Astrocyte (in vitro differentiated cells and primary cell): ENCODE measurements at regions not wholly inside any gene's neighbourhood (a gene's known extent, or its start where the extent isn't known, plus 50 kb on each side); places are given as distances from the start of the nearest gene placed in this dataset.

Experiments used
- DNase-seq: peaks from one replicate; pipeline ENCODE4 v3.0.0-alpha.2; 2010; ENCODE audit warnings: low read depth
- FAIRE-seq: peaks from 2 replicates; lab custom pipeline; 2011; peaks lifted over from hg19 to GRCh38; lab: Jason Lieb, UNC
- H2AFZ ChIP-seq: 2 replicates; pipeline ENCODE4 v1.6.0; 2012; ENCODE audit warnings: low read depth, low read length, inconsistent platforms
- H3K27ac ChIP-seq: 2 replicates; pipeline ENCODE4 v1.5.1; 2011; ENCODE audit warnings: low read depth, low read length, inconsistent platforms
- H3K27me3 ChIP-seq: 2 replicates; pipeline ENCODE4 v1.6.0; 2011; ENCODE audit warnings: low read length, inconsistent platforms; ENCODE audit not compliant: insufficient read depth
- H3K36me3 ChIP-seq: 2 replicates; pipeline ENCODE4 v1.5.1; 2011; ENCODE audit warnings: low read length, inconsistent platforms; ENCODE audit not compliant: insufficient read depth
- H3K4me1 ChIP-seq: 2 replicates; pipeline ENCODE4 v1.5.1; 2011; ENCODE audit warnings: low read length, inconsistent platforms; ENCODE audit not compliant: insufficient read depth
- H3K4me2 ChIP-seq: 2 replicates; pipeline ENCODE4 v1.6.0; 2012; ENCODE audit warnings: low read length, inconsistent platforms
- H3K4me3 ChIP-seq: 2 replicates; pipeline ENCODE4 v1.5.1; 2011; ENCODE audit warnings: low read depth, mild to moderate bottlenecking, low read length, inconsistent platforms; ENCODE audit not compliant: insufficient read depth
- H3K79me2 ChIP-seq: 2 replicates; pipeline ENCODE4 v1.6.0; 2012; ENCODE audit warnings: mild to moderate bottlenecking, low read length, inconsistent platforms; ENCODE audit not compliant: insufficient read depth
- H3K9ac ChIP-seq: 2 replicates; pipeline ENCODE4 v1.6.0; 2012; ENCODE audit warnings: mild to moderate bottlenecking, low read length, inconsistent platforms
- H3K9me3 ChIP-seq: 2 replicates; pipeline ENCODE4 v1.5.1; 2012; ENCODE audit warnings: low read depth, mild to moderate bottlenecking, low read length, inconsistent platforms; ENCODE audit not compliant: insufficient read depth
- H4K20me1 ChIP-seq: 2 replicates; pipeline ENCODE4 v1.6.0; 2012; ENCODE audit warnings: low read length, inconsistent platforms; ENCODE audit not compliant: insufficient read depth
- H3K27ac Mint-ChIP-seq: one replicate; pipeline ENCODE4 v1.8.0; 2021; ENCODE audit warnings: mild to moderate bottlenecking, mixed read lengths; ENCODE audit not compliant: unreplicated experiment
- H3K27me3 Mint-ChIP-seq: one replicate; pipeline ENCODE4 v1.8.0; 2021; ENCODE audit warnings: low read depth, mixed read lengths; ENCODE audit not compliant: unreplicated experiment
- H3K36me3 Mint-ChIP-seq: one replicate; pipeline ENCODE4 v1.8.0; 2021; ENCODE audit warnings: low read depth, mixed read lengths; ENCODE audit not compliant: unreplicated experiment
- H3K4me1 Mint-ChIP-seq: one replicate; pipeline ENCODE4 v1.8.0; 2021; ENCODE audit warnings: low read depth, mixed read lengths; ENCODE audit not compliant: unreplicated experiment
- H3K4me3 Mint-ChIP-seq: one replicate; pipeline ENCODE4 v1.8.0; 2021; ENCODE audit warnings: mild to moderate bottlenecking, moderate library complexity, mixed read lengths; ENCODE audit not compliant: unreplicated experiment
- H3K9me3 Mint-ChIP-seq: one replicate; pipeline ENCODE4 v1.8.0; 2021; ENCODE audit warnings: mild to moderate bottlenecking, mixed read lengths; ENCODE audit not compliant: unreplicated experiment
- CTCF ChIP-seq: IDR thresholded peaks from 2 replicates; pipeline ENCODE4 v1.5.1; 2011; ENCODE audit warnings: low read depth, mild to moderate bottlenecking, inconsistent platforms, low read length, moderate library complexity; ENCODE audit not compliant: insufficient read depth
- EZH2 ChIP-seq: IDR thresholded peaks from 2 replicates; pipeline ENCODE4 v1.6.1; 2012; ENCODE audit warnings: mild to moderate bottlenecking, low read length, inconsistent platforms; ENCODE audit not compliant: insufficient read depth

- Histone ChIP-seq H3K27me3 (no peaks in the 10 kb centered on the region), H3K4me3 (no peak overlapping the region), H3K79me2 (no peaks in the 10 kb centered on the region), H3K4me1 (no peaks in the 10 kb centered on the region), H3K9ac (no peak overlapping the region), H4K20me1 (no peaks in the 10 kb centered on the region), H3K36me3 (no peaks in the 10 kb centered on the region), H3K4me2 (peak overlapping the region; percentile 57), H3K9me3 (no peaks in the 10 kb centered on the region), H2AFZ (peak overlapping the region; percentile 54), H3K27ac (no peak overlapping the region)
- Mint-ChIP-seq H3K27ac (peak overlapping the region; percentile 21), H3K9me3 (no peaks in the 10 kb centered on the region), H3K36me3 (no peaks in the 10 kb centered on the region), H3K27me3 (no peaks in the 10 kb centered on the region), H3K4me3 (no peak overlapping the region), H3K4me1 (peaks cover 15% of the 10 kb centered on the region)
- TF ChIP-seq CTCF = no peak
- TF ChIP-seq EZH2 = no peak
- DNase-seq (peak; percentile 81), FAIRE-seq (no peak)
Measured at GRCh38 chr2:184304006-184304405, 294.3 kb upstream of the ZNF804A start.

GRCh38 chr2:184305105-184305504 lies 293.2 kb upstream of the ZNF804A start:
- Mint-ChIP-seq H3K27me3 (no peaks in the 10 kb centered on the region), H3K4me1 (peaks cover 15% of the 10 kb centered on the region), H3K27ac (no peak overlapping the region), H3K4me3 (no peak overlapping the region), H3K36me3 (no peaks in the 10 kb centered on the region), H3K9me3 (no peaks in the 10 kb centered on the region)
- no peaks in the 10 kb centered on the region for H3K4me1 ChIP-seq
- no peak overlapping the region for H2AFZ ChIP-seq
- H3K27ac ChIP-seq = no peak overlapping the region
- FAIRE-seq = no peak
- TF ChIP-seq CTCF (no peak), EZH2 (no peak)
- DNase-seq = peak; percentile 3
- H3K4me3 ChIP-seq = no peak overlapping the region
- H3K36me3 ChIP-seq = no peaks in the 10 kb centered on the region
- H3K9ac ChIP-seq = no peak overlapping the region
- H3K9me3 ChIP-seq = no peaks in the 10 kb centered on the region
- no peaks in the 10 kb centered on the region for H3K27me3 ChIP-seq
- H3K79me2 ChIP-seq = no peaks in the 10 kb centered on the region
- H3K4me2 ChIP-seq = no peak overlapping the region
- H4K20me1 ChIP-seq = no peaks in the 10 kb centered on the region

- Histone ChIP-seq H3K4me2 (no peak overlapping the region), H3K4me1 (no peaks in the 10 kb centered on the region), H2AFZ (no peak overlapping the region), H3K4me3 (no peak overlapping the region), H3K9me3 (no peaks in the 10 kb centered on the region), H3K27me3 (no peaks in the 10 kb centered on the region), H3K27ac (no peak overlapping the region), H3K9ac (no peak overlapping the region), H3K36me3 (no peaks in the 10 kb centered on the region), H3K79me2 (no peaks in the 10 kb centered on the region), H4K20me1 (no peaks in the 10 kb centered on the region)
- Mint-ChIP-seq H3K36me3 (no peaks in the 10 kb centered on the region), H3K9me3 (no peaks in the 10 kb centered on the region), H3K27ac (no peak overlapping the region), H3K27me3 (no peaks in the 10 kb centered on the region), H3K4me1 (peaks cover 11% of the 10 kb centered on the region), H3K4me3 (no peak overlapping the region)
- peak; percentile 13 for FAIRE-seq
- no peak for DNase-seq
- TF ChIP-seq EZH2 (no peak), CTCF (no peak)
Measured at GRCh38 chr2:184308706-184309105, 289.6 kb upstream of the ZNF804A start.
